ENCODE measurements at regions not wholly inside any gene's neighbourhood (a gene's known extent, or its start where the extent isn't known, plus 50 kb on each side); places are given as distances from the start of the nearest gene placed in this dataset.

GRCh38 chr4:144342949-144343760, 202.6 kb upstream of the GYPA start:
- DNase-seq (ENCODE audit: low read depth), result peak; percentile 76
- no peak overlapping the region for H3K4me3 ChIP-seq (ENCODE audit: control insufficient read depth, low read depth, low read length)
- no peak for TF ChIP-seq CTCF (conservative IDR thresholded peaks at IDR 0.05; ENCODE audit: control insufficient read depth, insufficient read depth, low read depth, low read length)

- no peak for TF ChIP-seq CTCF (conservative IDR thresholded peaks at IDR 0.05; ENCODE audit: control insufficient read depth, insufficient read depth, low read depth, low read length)
- DNase-seq (ENCODE audit: low read depth), result no peak
Measured at GRCh38 chr4:144347121-144347520, 206.6 kb upstream of the GYPA start.

GRCh38 chr4:144350706-144351105, 210.2 kb upstream of the GYPA start:
- H3K4me3 ChIP-seq (ENCODE audit: control insufficient read depth, low read depth, low read length), result no peak overlapping the region
- DNase-seq (ENCODE audit: low read depth), result peak; percentile 24
- no peak for TF ChIP-seq CTCF (conservative IDR thresholded peaks at IDR 0.05; ENCODE audit: control insufficient read depth, insufficient read depth, low read depth, low read length)

More at GRCh38 chr4:144347121-144347520, 206.6 kb upstream of the GYPA start:
- H3K4me3 ChIP-seq (ENCODE audit: control insufficient read depth, low read depth, low read length), result no peak overlapping the region

GRCh38 chr4:144351306-144351705, 210.8 kb upstream of the GYPA start:
- H3K4me3 ChIP-seq (ENCODE audit: control insufficient read depth, low read depth, low read length), result no peak overlapping the region
- TF ChIP-seq CTCF (conservative IDR thresholded peaks at IDR 0.05; ENCODE audit: control insufficient read depth, insufficient read depth, low read depth, low read length), result no peak
- DNase-seq (ENCODE audit: low read depth), result no peak

GRCh38 chr4:144353292-144353691, 212.8 kb upstream of the GYPA start:
- no peak overlapping the region for H3K4me3 ChIP-seq (ENCODE audit: control insufficient read depth, low read depth, low read length)
- TF ChIP-seq CTCF (conservative IDR thresholded peaks at IDR 0.05; ENCODE audit: control insufficient read depth, insufficient read depth, low read depth, low read length), result no peak
- DNase-seq (ENCODE audit: low read depth), result no peak

GRCh38 chr4:144355811-144356757, 215.6 kb upstream of the GYPA start:
- H3K4me3 ChIP-seq (ENCODE audit: control insufficient read depth, low read depth, low read length), result no peak overlapping the region
- DNase-seq (ENCODE audit: low read depth), result peak; percentile 87
- no peak for TF ChIP-seq CTCF (conservative IDR thresholded peaks at IDR 0.05; ENCODE audit: control insufficient read depth, insufficient read depth, low read depth, low read length)

All from fibroblast of mammary gland (primary cell).